K562 (cell line): ENCODE measurements at regions not wholly inside any gene's neighbourhood (a gene's known extent, or its start where the extent isn't known, plus 50 kb on each side); places are given as distances from the start of the nearest gene placed in this dataset.

Source experiments
- ATAC-seq: fragments of 200-7000 bp; cut with Tn5 transposase; 3 replicates; pipeline ENCODE4 v1.9.1; 2020; ENCODE audit warnings: moderate library complexity
- BruUV-seq: library from RNA; stranded (reverse); fragments of 400-500 nt; replicated peaks from 2 replicates; lab custom pipeline; 2021; lab: Mats Ljungman, UMichigan
- CTCF ChIA-PET: fragments of 300-600 bp; formaldehyde crosslinking; extraction: SDS; loops from one replicate; lab custom pipeline; 2021; ENCODE audit warnings: low intra/inter-chr PET ratio; lab: Yijun Ruan, JAX
- POLR2A ChIA-PET: fragments of 300-600, 350-650 bp; sonication (Branson Sonifier 250); formaldehyde crosslinking; extraction: SDS; loops from one replicate; lab custom pipeline; 2021; ENCODE audit warnings: antibody characterized with exemption, inconsistent platforms; lab: Yijun Ruan, JAX
- DNase-seq, 4 experiments: peaks; one replicate each; pipeline versions ENCODE4 v3.0.0 to v3.0.0-alpha.2; 2011 to 2018; ENCODE audit warnings: low spot score in 3 of 4, mixed read lengths in 3 of 4; ENCODE audit errors: extremely low read depth in 1 of 4
- FAIRE-seq: peaks from 2 replicates; lab custom pipeline; 2011; peaks lifted over from hg19 to GRCh38; lab: Jason Lieb, UNC
- H2AFZ ChIP-seq: 2 replicates; pipeline ENCODE4 v1.6.0; 2011; ENCODE audit warnings: low read depth, low read length, control low read depth, inconsistent platforms
- H3K27ac ChIP-seq: fragments of 200-600 bp; 3 replicates; pipeline ENCODE4 v1.8.0; 2011; ENCODE audit warnings: low read depth, mild to moderate bottlenecking, control low read depth, inconsistent platforms, low read length, moderate library complexity, mixed read lengths; ENCODE audit errors: extremely low read depth
- H3K27me3 ChIP-seq, 2 experiments: fragments of 300-600 bp in 1 of 2; 2 replicates in 1 of 2; 3 replicates in 1 of 2; pipeline versions ENCODE4 v1.6.0 to v1.8.0; 2011; ENCODE audit warnings: inconsistent platforms in 2 of 2, low read length in 2 of 2, mild to moderate bottlenecking in 1 of 2, mixed read lengths in 1 of 2, moderate library complexity in 1 of 2; ENCODE audit not compliant: control insufficient read depth in 2 of 2, insufficient read depth in 2 of 2
- H3K36me3 ChIP-seq: fragments of 300-600 bp; 3 replicates; pipeline ENCODE4 v1.8.0; 2011; ENCODE audit warnings: mild to moderate bottlenecking, low read length, inconsistent platforms; ENCODE audit not compliant: control insufficient read depth, insufficient read depth
- H3K4me1 ChIP-seq, 2 experiments: fragments of 200-600 bp in 1 of 2; replicated peaks in 1 of 2; 2 replicates in 1 of 2; 3 replicates in 1 of 2; pipeline versions ENCODE4 v1.5.1 to v1.8.0; 2011; ENCODE audit warnings: inconsistent platforms in 2 of 2, low read length in 2 of 2, mild to moderate bottlenecking in 1 of 2, mixed read lengths in 1 of 2, moderate library complexity in 1 of 2; ENCODE audit not compliant: control insufficient read depth in 2 of 2, insufficient read depth in 2 of 2
- H3K4me2 ChIP-seq: 2 replicates; pipeline ENCODE4 v1.6.1; 2011; ENCODE audit warnings: low read length, control low read depth, inconsistent platforms, mixed read lengths; ENCODE audit not compliant: insufficient read depth
- H3K4me3 ChIP-seq: fragments of 200-600 bp; sonication (generic), shearing (Covaris generic); 2 replicates; pipeline ENCODE4 v1.5.1; 2016; ENCODE audit warnings: control low read depth, inconsistent platforms
- H3K79me2 ChIP-seq: fragments of 200-600 bp; 3 replicates; pipeline ENCODE4 v1.8.0; 2011; ENCODE audit warnings: low read length, inconsistent platforms; ENCODE audit not compliant: control insufficient read depth, insufficient read depth
- H3K9ac ChIP-seq, 2 experiments: 2 replicates each; pipeline versions ENCODE4 v1.6.0 to v1.6.1; 2011; ENCODE audit warnings: low read depth in 2 of 2, low read length in 2 of 2, control low read depth in 1 of 2, inconsistent platforms in 1 of 2, mild to moderate bottlenecking in 1 of 2, mixed read lengths in 1 of 2; ENCODE audit not compliant: insufficient read depth in 1 of 2
- H3K9me1 ChIP-seq: one replicate; pipeline ENCODE4 v1.6.0; 2011; ENCODE audit warnings: inconsistent platforms, mild to moderate bottlenecking, low read length, moderate library complexity; ENCODE audit not compliant: control insufficient read depth, insufficient read depth
- H3K9me3 ChIP-seq: replicated peaks from 2 replicates; pipeline ENCODE4 v1.5.1; 2011; ENCODE audit warnings: low read depth, low read length, inconsistent platforms; ENCODE audit not compliant: control insufficient read depth, insufficient read depth
- H4K20me1 ChIP-seq: replicated peaks from 2 replicates; pipeline ENCODE4 v1.6.1; 2011; ENCODE audit warnings: low read length, inconsistent platforms, mixed read lengths; ENCODE audit not compliant: control insufficient read depth, insufficient read depth
- BCOR ChIP-seq: fragments of 450-650 bp; IDR thresholded peaks from 2 replicates; pipeline ENCODE4 v1.6.1; 2016
- BDP1 ChIP-seq: IDR thresholded peaks from 3 replicates; pipeline ENCODE4 v1.6.1; 2011; ENCODE audit not compliant: insufficient read length, insufficient read depth
- CTCFL ChIP-seq: IDR thresholded peaks from 2 replicates; pipeline ENCODE4 v1.6.1; 2011; ENCODE audit warnings: borderline replicate concordance, low read depth, mild to moderate bottlenecking, moderate library complexity, low read length; ENCODE audit not compliant: insufficient read depth, poor library complexity, severe bottlenecking
- HMGN3 ChIP-seq: IDR thresholded peaks from 2 replicates; pipeline ENCODE4 v1.6.1; 2011; ENCODE audit warnings: borderline replicate concordance, low read depth, mild to moderate bottlenecking, mixed read lengths, low read length; ENCODE audit not compliant: insufficient read length; ENCODE audit errors: extremely low read depth
- MTA2 ChIP-seq: fragments of 450-650 bp; IDR thresholded peaks from 2 replicates; pipeline ENCODE4 v1.6.1; 2016; ENCODE audit warnings: low read depth
- POLR2AphosphoS5 ChIP-seq: IDR thresholded peaks from 2 replicates; pipeline ENCODE4 v1.6.1; 2011; ENCODE audit warnings: mild to moderate bottlenecking, low read depth, low read length, moderate library complexity; ENCODE audit not compliant: control insufficient read depth, insufficient read depth
- RB1 ChIP-seq: fragments of 450-650 bp; IDR thresholded peaks from 2 replicates; pipeline ENCODE4 v1.6.1; 2017; ENCODE audit warnings: low read depth, mild to moderate bottlenecking
- TBP ChIP-seq: optimal IDR thresholded peaks from 2 replicates; pipeline ENCODE3; 2011; ENCODE audit warnings: low read depth, low read length, improper control_type of control experiment
- ZC3H11A ChIP-seq: IDR thresholded peaks from 2 replicates; pipeline ENCODE4 v1.6.1; 2012; ENCODE audit warnings: low read depth, low read length, improper control_type of control experiment
- ZHX1 ChIP-seq: fragments of 150-350 bp; conservative IDR thresholded peaks from 2 replicates; pipeline ENCODE4 v1.6.1; 2014; ENCODE audit warnings: low read length
- ZNF253 ChIP-seq: fragments of 250-450 bp; sonication (Bioruptor Pico); conservative IDR thresholded peaks from 2 replicates; pipeline ENCODE4 v1.6.1; 2021; ENCODE audit warnings: mild to moderate bottlenecking
- ZNF639 ChIP-seq, 2 experiments: fragments of 200-800 bp in 1 of 2; sonication (Bioruptor generic) in 1 of 2; sonication (generic) in 1 of 2; formaldehyde crosslinking in 1 of 2; IDR thresholded peaks in 1 of 2; conservative IDR thresholded peaks in 1 of 2; 2 replicates each; pipeline versions ENCODE4 v1.5.0 to v1.6.1; 2016 to 2020; ENCODE audit warnings: missing compliant biosample characterization in 1 of 2, missing genetic modification characterization in 1 of 2, missing genetic modification reagents in 1 of 2
- ZNF766 ChIP-seq: fragments of 200-800 bp; sonication (Bioruptor generic); conservative IDR thresholded peaks from 2 replicates; pipeline ENCODE4 v1.6.1; 2016; ENCODE audit warnings: missing genetic modification characterization, missing compliant biosample characterization
- WGBS: fragments of 100-300 bp; shearing (Covaris generic); methylation state at CpG from one replicate; pipeline ENCODE4 v1.1.6; 2016; ENCODE audit warnings: low coverage, mixed read lengths; ENCODE audit not compliant: insufficient coverage; ENCODE audit errors: missing lambda C conversion rate; 5-methylcytosine and 5-hydroxymethylcytosine counted together
- in situ Hi-C: fragments of 300-500 bp; cut with MboI; formaldehyde crosslinking; loops from 4 replicates; pipeline ENCODE4 v1.15.0; 2018; ENCODE audit warnings: inconsistent platforms, mixed read lengths
- intact Hi-C: fragments of 100-400 bp; cut with micrococcal nuclease; formaldehyde crosslinking; loops from 2 replicates; pipeline ENCODE4 v1.14.2; 2022

GRCh38 chr17:70581459-70581858 lies 412.1 kb downstream of the KCNJ2 start (continued):
- TF ChIP-seq ZHX1 (no peak), ZNF253 (no peak), BCOR (no peak), HMGN3 (no peak), TBP (no peak)

GRCh38 chr17:70582777-70583176 lies 413.4 kb downstream of the KCNJ2 start:
- no peak for FAIRE-seq
- ATAC-seq = no peak
- H3K4me3 ChIP-seq = no peak overlapping the region
- no peaks in the 10 kb centered on the region for H3K79me2 ChIP-seq
- no peak overlapping the region for H3K27ac ChIP-seq
- H3K9me3 ChIP-seq = no peaks in the 10 kb centered on the region; the same call in 1 of the 2 replicates
- no TSS peak for BruUV-seq
- no peaks in the 10 kb centered on the region for H3K9me1 ChIP-seq
- no peaks in the 10 kb centered on the region for H3K36me3 ChIP-seq
- no peaks in the 10 kb centered on the region for H3K4me1 ChIP-seq
- in situ Hi-C loops (no loop called here), intact Hi-C loops (no loop called here)
- no peaks in the 10 kb centered on the region for H3K27me3 ChIP-seq
- POLR2A ChIA-PET = no interaction called here
- H3K4me2 ChIP-seq = no peak overlapping the region
- WGBS = 0% methylated on average over 1 of the region's 1 CpG
- CTCF ChIA-PET = no interaction called here
- no peak overlapping the region for H2AFZ ChIP-seq
- H3K9ac ChIP-seq = no peak overlapping the region
- no peaks in the 10 kb centered on the region for H4K20me1 ChIP-seq
- DNase-seq = no peak
- TF ChIP-seq MTA2 (no peak), ZNF639 (CRISPR knock-in tag; conservative IDR thresholded peaks at IDR 0.05 in 1 of 2, IDR thresholded peaks at IDR 0.05 in 1 of 2) (no peak), RB1 (no peak), BDP1 (no peak), ZNF766 (no peak), ZC3H11A (no peak), CTCFL (no peak), POLR2AphosphoS5 (no peak)
